SKM-1 treated with dmso at 0.1 percent for 144 hours (cell line): ENCODE measurements at regions not wholly inside any gene's neighbourhood (a gene's known extent, or its start where the extent isn't known, plus 50 kb on each side); places are given as distances from the start of the nearest gene placed in this dataset.

ENCODE experiments used
- DNase-seq: peaks from one replicate; lab custom pipeline; 2025; ENCODE audit not compliant: unreplicated experiment; lab: John Stamatoyannopoulos, UW

GRCh38 chr2:163291790-163292189 is 444.0 kb downstream of the FIGN start:
- DNase-seq, result no peak

DNA sequence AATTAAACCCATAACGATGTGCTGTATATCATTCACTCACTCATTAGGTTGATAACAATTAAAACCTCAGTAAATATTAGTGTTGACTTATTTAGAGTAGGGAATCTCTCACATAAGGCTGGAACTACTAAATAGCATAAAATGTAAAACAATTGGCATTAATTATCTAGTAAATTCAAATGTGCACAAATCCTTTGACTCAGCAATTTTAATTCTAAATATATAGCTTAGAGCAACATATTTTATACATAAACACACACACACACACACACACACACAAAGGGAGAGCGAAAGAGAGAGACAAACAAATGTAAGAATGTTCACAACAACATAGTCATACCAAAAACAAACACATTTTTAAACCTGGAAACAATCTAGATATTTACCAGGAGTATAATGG is 443.1 kb upstream of the KCNH7 start:
- DNase-seq, result no peak

- no peak for DNase-seq
These were observed 430.9 kb upstream of the KCNH7 start for GRCh38 chr2:163269374-163270021.

DNA sequence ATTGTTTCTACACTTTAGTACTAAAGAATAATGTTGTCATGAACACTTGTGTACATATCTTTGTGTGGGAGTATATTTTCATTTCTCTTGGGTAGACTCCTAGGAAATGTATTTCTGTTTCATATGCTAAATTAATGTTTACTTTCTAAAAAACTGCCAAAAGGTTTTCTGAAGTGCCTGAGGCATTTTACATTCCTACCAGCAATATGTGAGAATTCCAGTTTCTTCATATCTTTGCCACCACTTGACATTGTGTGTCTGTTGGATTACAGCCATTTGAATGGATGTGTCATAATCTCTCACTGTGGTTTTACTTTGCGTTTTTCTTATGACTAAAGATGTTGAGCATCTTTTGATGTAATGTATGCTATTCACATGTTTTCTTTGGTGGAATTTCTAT is 428.2 kb upstream of the KCNH7 start:
- no peak for DNase-seq

GRCh38 chr2:163265562-163265961 is 427.0 kb upstream of the KCNH7 start:
- DNase-seq, result no peak

DNA sequence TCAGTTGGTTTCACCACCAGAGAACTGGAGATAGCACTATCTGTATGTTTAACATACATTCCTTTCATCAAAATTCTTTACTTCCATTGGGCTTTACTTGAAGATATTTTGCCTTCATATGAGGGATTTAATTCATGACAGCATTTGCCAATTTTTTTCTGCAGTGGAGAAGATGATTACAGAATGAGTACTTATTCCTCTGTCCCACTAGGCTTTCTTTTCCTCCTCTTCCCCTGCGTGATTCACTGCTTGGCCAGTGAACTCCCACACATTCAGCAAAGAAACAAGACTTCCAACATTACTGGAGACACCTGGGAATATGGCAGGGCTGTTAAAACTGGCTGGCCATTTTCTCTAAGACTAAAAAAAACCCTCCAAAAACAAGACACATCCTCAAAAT is 425.8 kb upstream of the KCNH7 start:
- DNase-seq, result no peak

DNA sequence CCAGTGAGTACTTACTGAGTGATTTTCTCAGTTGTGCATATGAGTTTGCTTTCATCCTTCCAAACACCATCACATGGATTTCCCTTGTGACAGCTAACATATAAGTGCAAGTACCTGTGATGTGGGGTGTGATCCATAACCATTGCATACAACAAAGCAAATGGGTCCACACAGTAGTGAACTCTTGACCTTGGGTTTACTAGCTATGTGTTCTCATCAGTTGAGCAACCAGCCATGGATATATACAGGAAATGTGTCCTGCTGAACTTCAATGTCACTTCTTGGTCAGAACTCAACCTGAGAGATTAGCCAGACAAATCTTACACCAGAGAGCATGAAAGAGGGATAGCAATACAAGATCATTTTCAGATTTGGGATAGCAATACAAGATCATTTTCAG is 420.9 kb upstream of the KCNH7 start:
- no peak for DNase-seq

DNA sequence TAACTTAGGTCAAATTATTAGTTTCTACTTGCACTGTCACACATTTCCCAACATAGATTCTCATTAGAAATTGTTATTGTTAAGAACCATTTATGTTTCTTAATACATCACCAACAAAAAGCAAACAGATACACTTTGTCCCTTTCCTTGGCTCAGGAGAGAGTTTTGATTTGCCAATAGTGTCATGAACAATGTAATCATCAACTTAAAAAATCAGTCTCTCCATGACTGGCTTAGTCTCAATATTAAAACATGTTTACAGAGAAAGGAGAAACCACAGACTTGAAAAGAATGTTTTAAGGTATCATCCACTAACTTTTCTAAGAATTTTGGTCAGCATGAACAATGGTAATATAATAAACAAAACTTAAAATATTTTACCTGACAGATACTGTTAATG is 416.5 kb upstream of the KCNH7 start:
- no peak for DNase-seq

DNA sequence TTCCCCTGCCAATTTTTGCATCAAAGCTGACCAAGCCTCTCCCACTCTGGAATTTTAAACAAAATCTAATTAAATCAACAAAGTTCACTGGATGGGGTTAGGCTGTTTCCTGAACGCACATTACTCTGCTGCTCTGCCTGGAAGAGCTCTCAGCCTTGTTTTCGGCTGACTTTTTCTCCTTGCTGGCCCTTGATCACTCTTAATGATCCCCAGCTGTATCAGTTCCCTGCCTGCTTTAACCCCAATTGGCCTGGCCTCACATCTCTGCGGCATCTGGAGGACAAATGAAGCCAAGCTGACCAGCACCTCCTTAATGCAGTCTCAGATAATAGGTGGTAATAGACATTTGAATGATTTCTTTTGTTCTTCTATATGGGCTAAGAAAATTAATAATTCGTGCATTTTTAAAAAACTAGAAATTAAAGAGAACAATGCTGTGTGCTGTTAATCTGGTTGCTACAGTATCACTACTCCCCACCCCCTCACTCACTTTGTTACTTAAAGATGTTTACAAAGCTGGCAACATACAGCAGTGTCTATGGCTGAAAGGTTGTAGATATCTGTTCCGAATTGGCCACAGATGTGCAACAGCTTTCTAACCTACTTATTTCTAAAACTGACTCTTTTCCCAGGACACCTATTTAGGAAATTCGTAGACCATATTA is 415.2 kb upstream of the KCNH7 start:
- DNase-seq, result no peak

DNA sequence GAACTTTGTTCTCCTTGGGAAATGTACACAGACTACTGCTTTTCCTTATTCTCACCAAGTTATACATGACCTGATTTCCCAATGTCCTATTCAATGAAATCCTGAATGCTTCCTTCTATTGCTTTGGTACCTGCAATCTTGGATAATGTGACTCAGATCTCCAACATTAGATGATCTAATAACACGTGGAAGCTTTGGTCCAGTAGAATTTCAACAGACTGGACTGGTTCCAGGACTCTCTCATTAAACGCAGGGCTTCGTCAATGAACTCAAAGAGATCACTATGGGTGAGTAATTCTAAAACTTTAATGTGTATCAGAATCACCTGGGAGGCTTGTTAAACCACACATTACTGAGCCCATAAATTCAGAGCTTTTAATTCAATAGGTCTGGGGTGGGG is 413.6 kb upstream of the KCNH7 start:
- DNase-seq, result no peak

- DNase-seq, result no peak
These were observed 410.0 kb upstream of the KCNH7 start for GRCh38 chr2:163248376-163249253.

- no peak for DNase-seq
These were observed 409.3 kb upstream of the KCNH7 start for GRCh38 chr2:163247847-163248220.

GRCh38 chr2:163247156-163247846 is 408.7 kb upstream of the KCNH7 start:
- DNase-seq, result no peak

DNA sequence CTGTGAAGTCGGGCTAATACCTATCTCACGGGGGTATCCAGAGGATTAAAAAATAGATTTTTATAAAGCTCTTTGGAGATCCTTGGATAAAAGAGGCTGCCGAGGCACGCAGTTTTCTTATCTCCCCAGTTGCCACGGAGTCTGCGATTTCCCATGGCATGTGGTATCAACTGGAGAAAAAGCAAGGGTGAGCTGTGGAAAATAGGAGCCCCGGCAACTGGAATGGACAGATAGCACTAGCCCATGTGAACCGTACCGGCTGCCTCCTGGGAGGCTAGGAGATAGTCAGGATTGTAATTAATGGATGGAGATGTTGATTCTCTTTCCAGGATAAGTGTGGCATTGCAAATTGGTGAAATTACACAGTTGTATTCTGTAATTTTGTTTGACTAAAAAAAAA is 407.6 kb upstream of the KCNH7 start:
- DNase-seq, result no peak

DNA sequence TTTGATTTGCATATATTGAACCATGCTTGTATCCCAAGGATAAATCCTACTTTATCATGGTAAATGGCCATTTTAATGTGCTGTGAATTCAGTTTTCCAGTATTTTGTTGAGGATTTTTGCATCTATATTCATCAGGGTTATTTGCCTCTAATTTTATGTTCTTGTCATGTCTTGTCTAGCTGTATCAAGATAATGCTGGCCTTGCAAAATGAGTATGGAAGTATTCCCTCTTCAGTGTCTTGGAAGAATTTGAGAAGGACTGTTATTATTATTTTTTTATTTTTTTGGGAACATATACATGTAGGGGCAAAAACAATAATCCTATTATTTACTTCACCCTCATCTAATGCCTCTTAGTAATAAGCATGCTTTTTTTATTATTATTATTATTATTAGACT is 398.0 kb upstream of the KCNH7 start:
- no peak for DNase-seq

DNA sequence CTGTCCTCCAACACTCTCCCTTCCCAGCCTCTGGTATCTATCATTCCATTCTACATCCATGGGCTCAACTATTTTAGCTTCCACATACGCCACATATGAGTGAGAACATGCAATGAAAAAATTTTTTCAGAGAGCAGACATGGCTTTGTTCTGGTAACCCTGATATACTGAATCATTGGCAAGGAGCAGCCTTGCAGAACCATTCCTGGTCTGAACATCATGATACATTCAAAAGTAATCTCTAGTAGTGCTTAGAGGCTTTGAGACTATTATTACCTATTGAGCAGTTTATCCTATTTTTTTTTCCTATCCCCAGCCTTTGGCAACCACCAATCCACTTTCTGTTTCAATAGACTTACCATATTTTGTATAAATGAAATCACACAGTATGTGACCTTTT is 393.1 kb upstream of the KCNH7 start:
- no peak for DNase-seq

GRCh38 chr2:163213661-163214081 is 375.1 kb upstream of the KCNH7 start:
- no peak for DNase-seq

GRCh38 chr2:163210430-163210918 is 371.9 kb upstream of the KCNH7 start:
- no peak for DNase-seq

- no peak for DNase-seq
These were observed 369.3 kb upstream of the KCNH7 start for GRCh38 chr2:163207693-163208370.

- no peak for DNase-seq
These were observed 367.2 kb upstream of the KCNH7 start for GRCh38 chr2:163205589-163206254.
